H9 (cell line): ENCODE measurements at regions not wholly inside any gene's neighbourhood (a gene's known extent, or its start where the extent isn't known, plus 50 kb on each side); places are given as distances from the start of the nearest gene placed in this dataset.

Source experiments
- DNase-seq: peaks from one replicate; pipeline ENCODE4 v3.0.0-alpha.2; 2017
- H2AFZ ChIP-seq: one replicate; pipeline ENCODE4 v1.6.1; 2013; ENCODE audit warnings: mild to moderate bottlenecking, low read length, control low read depth, moderate library complexity
- H2AK5ac ChIP-seq: 2 replicates; pipeline ENCODE4 v1.6.1; 2013; ENCODE audit warnings: low read length, control low read depth, mixed read lengths; ENCODE audit not compliant: insufficient read length
- H2BK120ac ChIP-seq: one replicate; pipeline ENCODE4 v1.6.1; 2013; ENCODE audit warnings: low read depth, mild to moderate bottlenecking, low read length, control low read depth, inconsistent platforms; ENCODE audit not compliant: poor library complexity, severe bottlenecking
- H2BK12ac ChIP-seq: 2 replicates; pipeline ENCODE4 v1.6.1; 2013; ENCODE audit warnings: low read length, control low read depth, mixed read lengths, low read depth; ENCODE audit not compliant: insufficient read length
- H2BK15ac ChIP-seq: 2 replicates; pipeline ENCODE4 v1.6.1; 2013; ENCODE audit warnings: low read depth, low read length, control low read depth
- H2BK20ac ChIP-seq: one replicate; pipeline ENCODE4 v1.6.1; 2013; ENCODE audit warnings: low read depth, mild to moderate bottlenecking, low read length, control low read depth, inconsistent platforms; ENCODE audit not compliant: poor library complexity, severe bottlenecking
- H2BK5ac ChIP-seq: 2 replicates; pipeline ENCODE4 v1.6.1; 2013; ENCODE audit warnings: low read length, control low read depth, mixed read lengths; ENCODE audit not compliant: insufficient read length
- H3K14ac ChIP-seq: 2 replicates; pipeline ENCODE4 v1.6.1; 2013; ENCODE audit warnings: low read length, control low read depth; ENCODE audit not compliant: insufficient read depth
- H3K18ac ChIP-seq: 2 replicates; pipeline ENCODE4 v1.6.1; 2013; ENCODE audit warnings: low read depth, mild to moderate bottlenecking, mixed read lengths, low read length, control low read depth; ENCODE audit not compliant: insufficient read length
- H3K23ac ChIP-seq: 2 replicates; pipeline ENCODE4 v1.6.1; 2013; ENCODE audit warnings: low read length, control low read depth, mixed read lengths, low read depth; ENCODE audit not compliant: insufficient read length
- H3K23me2 ChIP-seq: 2 replicates; pipeline ENCODE4 v1.6.1; 2013; ENCODE audit warnings: low read depth, mild to moderate bottlenecking, mixed read lengths, low read length, control low read depth; ENCODE audit not compliant: insufficient read length, poor library complexity, severe bottlenecking
- H3K27ac ChIP-seq: 2 replicates; pipeline ENCODE4 v1.5.1; 2013; ENCODE audit warnings: low read length, control low read depth, mixed read lengths, low read depth; ENCODE audit not compliant: insufficient read length
- H3K27me3 ChIP-seq: 2 replicates; pipeline ENCODE4 v1.6.1; 2013; ENCODE audit warnings: low read length, control low read depth, inconsistent platforms; ENCODE audit not compliant: insufficient read depth
- H3K4ac ChIP-seq: 2 replicates; pipeline ENCODE4 v1.6.1; 2013; ENCODE audit warnings: low read depth, mild to moderate bottlenecking, control low read depth, inconsistent platforms, low read length, moderate library complexity
- H3K4me1 ChIP-seq: 2 replicates; pipeline ENCODE4 v1.6.1; 2013; ENCODE audit warnings: low read length, control low read depth, inconsistent platforms; ENCODE audit not compliant: insufficient read depth
- H3K4me2 ChIP-seq: 2 replicates; pipeline ENCODE4 v1.6.1; 2013; ENCODE audit warnings: low read length, control low read depth, mixed read lengths; ENCODE audit not compliant: insufficient read length, insufficient read depth
- H3K56ac ChIP-seq: 2 replicates; pipeline ENCODE4 v1.6.1; 2013; ENCODE audit warnings: low read depth, mild to moderate bottlenecking, mixed read lengths, low read length, control low read depth; ENCODE audit not compliant: insufficient read length
- H3K79me1 ChIP-seq: 2 replicates; pipeline ENCODE4 v1.6.1; 2013; ENCODE audit warnings: low read depth, mild to moderate bottlenecking, moderate library complexity, low read length, control low read depth, inconsistent platforms; ENCODE audit not compliant: insufficient read depth, poor library complexity, severe bottlenecking
- H3K79me2 ChIP-seq: 2 replicates; pipeline ENCODE4 v1.6.1; 2013; ENCODE audit warnings: low read length, control low read depth, inconsistent platforms; ENCODE audit not compliant: insufficient read depth
- H3K9ac ChIP-seq: 2 replicates; pipeline ENCODE4 v1.6.1; 2013; ENCODE audit warnings: low read length, control low read depth, mixed read lengths; ENCODE audit not compliant: insufficient read length; ENCODE audit errors: extremely low read depth
- H3K9me3 ChIP-seq: one replicate; pipeline ENCODE4 v1.6.1; 2013; ENCODE audit warnings: low read depth, low read length, inconsistent platforms; ENCODE audit not compliant: control insufficient read depth
- H3T11ph ChIP-seq: one replicate; pipeline ENCODE4 v1.6.1; 2013; ENCODE audit warnings: mild to moderate bottlenecking, low read length, control low read depth, inconsistent platforms
- H4K20me1 ChIP-seq: one replicate; pipeline ENCODE4 v1.6.1; 2013; ENCODE audit not compliant: control insufficient read depth, insufficient read length, insufficient read depth
- H4K5ac ChIP-seq: 2 replicates; pipeline ENCODE4 v1.6.1; 2013; ENCODE audit warnings: low read depth, mild to moderate bottlenecking, mixed read lengths, low read length, control low read depth; ENCODE audit not compliant: insufficient read length
- H4K8ac ChIP-seq: replicated peaks from 2 replicates; pipeline ENCODE4 v1.6.1; 2013; ENCODE audit warnings: low read length, control low read depth, mixed read lengths, low read depth; ENCODE audit not compliant: insufficient read length
- H4K91ac ChIP-seq: 2 replicates; pipeline ENCODE4 v1.6.1; 2013; ENCODE audit warnings: low read depth, mild to moderate bottlenecking, moderate library complexity, mixed read lengths, low read length, control low read depth; ENCODE audit not compliant: insufficient read length
- H3K27ac Mint-ChIP-seq, 3 experiments: 2 replicates in 2 of 3; 3 replicates in 1 of 3; pipeline ENCODE4 v1.8.0; 2020 to 2021; ENCODE audit warnings: mixed read lengths in 3 of 3, mild to moderate bottlenecking in 1 of 3, moderate library complexity in 1 of 3
- H3K27me3 Mint-ChIP-seq: 2 replicates; pipeline ENCODE4 v1.8.0; 2021; ENCODE audit warnings: low read depth, mild to moderate bottlenecking, moderate library complexity, mixed read lengths
- H3K36me3 Mint-ChIP-seq, 3 experiments: 2 replicates in 2 of 3; 3 replicates in 1 of 3; pipeline ENCODE4 v1.8.0; 2020 to 2021; ENCODE audit warnings: low read depth in 3 of 3, mixed read lengths in 3 of 3; ENCODE audit not compliant: insufficient read depth in 1 of 3
- H3K4me1 Mint-ChIP-seq, 2 experiments: 2 replicates each; pipeline ENCODE4 v1.8.0; 2020; ENCODE audit warnings: mixed read lengths in 2 of 2
- H3K4me3 Mint-ChIP-seq, 2 experiments: 2 replicates in 1 of 2; 3 replicates in 1 of 2; pipeline ENCODE4 v1.8.0; 2020 to 2021; ENCODE audit warnings: mild to moderate bottlenecking in 2 of 2, mixed read lengths in 2 of 2, moderate library complexity in 1 of 2
- H3K9me3 Mint-ChIP-seq, 2 experiments: 2 replicates in 1 of 2; 3 replicates in 1 of 2; pipeline ENCODE4 v1.8.0; 2020; ENCODE audit warnings: mild to moderate bottlenecking in 2 of 2, mixed read lengths in 2 of 2, moderate library complexity in 1 of 2
- TF ChIP-seq, protein P1 (sequence below): fragments of 200-600 bp; sonication (generic); conservative IDR thresholded peaks from 3 replicates; pipeline ENCODE4 v1.8.0; 2021; ENCODE audit warnings: antibody characterized with exemption, mild to moderate bottlenecking

- Histone ChIP-seq H3K56ac (no peak overlapping the region), H3K79me1 (no peaks in the 10 kb centered on the region), H3K4me2 (no peak overlapping the region), H3K18ac (no peak overlapping the region), H2BK12ac (no peak overlapping the region), H2BK120ac (no peak overlapping the region), H3K27me3 (no peaks in the 10 kb centered on the region), H3K4me1 (no peaks in the 10 kb centered on the region), H4K5ac (no peak overlapping the region), H3T11ph (no peak overlapping the region), H2BK15ac (no peak overlapping the region), H2AFZ (no peak overlapping the region), H2BK5ac (no peak overlapping the region), H3K9me3 (no peaks in the 10 kb centered on the region), H4K8ac (no peak overlapping the region), H2AK5ac (no peak overlapping the region), H2BK20ac (no peak overlapping the region), H3K27ac (no peak overlapping the region), H3K4ac (no peak overlapping the region), H4K91ac (no peak overlapping the region), H3K23me2 (no peaks in the 10 kb centered on the region), H3K23ac (no peak overlapping the region), H3K79me2 (no peaks in the 10 kb centered on the region), H4K20me1 (no peaks in the 10 kb centered on the region), H3K9ac (no peak overlapping the region), H3K14ac (no peak overlapping the region)
- H3K9me3 Mint-ChIP-seq: peaks cover 4 to 5% of the 10 kb centered on the region in 2 experiments; a peak in 2 of 5 replicates
- DNase-seq: no peak
- H3K36me3 Mint-ChIP-seq: peaks cover 0 to 9% (median 0%) of the 10 kb centered on the region in 3 experiments; a peak in 1 of 7 replicates
- TF ChIP-seq, protein P1, sequence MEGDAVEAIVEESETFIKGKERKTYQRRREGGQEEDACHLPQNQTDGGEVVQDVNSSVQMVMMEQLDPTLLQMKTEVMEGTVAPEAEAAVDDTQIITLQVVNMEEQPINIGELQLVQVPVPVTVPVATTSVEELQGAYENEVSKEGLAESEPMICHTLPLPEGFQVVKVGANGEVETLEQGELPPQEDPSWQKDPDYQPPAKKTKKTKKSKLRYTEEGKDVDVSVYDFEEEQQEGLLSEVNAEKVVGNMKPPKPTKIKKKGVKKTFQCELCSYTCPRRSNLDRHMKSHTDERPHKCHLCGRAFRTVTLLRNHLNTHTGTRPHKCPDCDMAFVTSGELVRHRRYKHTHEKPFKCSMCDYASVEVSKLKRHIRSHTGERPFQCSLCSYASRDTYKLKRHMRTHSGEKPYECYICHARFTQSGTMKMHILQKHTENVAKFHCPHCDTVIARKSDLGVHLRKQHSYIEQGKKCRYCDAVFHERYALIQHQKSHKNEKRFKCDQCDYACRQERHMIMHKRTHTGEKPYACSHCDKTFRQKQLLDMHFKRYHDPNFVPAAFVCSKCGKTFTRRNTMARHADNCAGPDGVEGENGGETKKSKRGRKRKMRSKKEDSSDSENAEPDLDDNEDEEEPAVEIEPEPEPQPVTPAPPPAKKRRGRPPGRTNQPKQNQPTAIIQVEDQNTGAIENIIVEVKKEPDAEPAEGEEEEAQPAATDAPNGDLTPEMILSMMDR: no peak
- H3K27ac Mint-ChIP-seq: peak overlapping the region in 1 of 3 experiments; percentile 16; a peak in 1 of 7 replicates
- H3K27me3 Mint-ChIP-seq: no peaks in the 10 kb centered on the region
- H3K4me3 Mint-ChIP-seq: no peak overlapping the region
- peaks cover 10 to 12% of the 10 kb centered on the region in 2 experiments for H3K4me1 Mint-ChIP-seq
These were observed 145.5 kb downstream of the MPP7 start for GRCh38 chr10:28157379-28157778.
